Mesothelial cell of epicardium (in vitro differentiated cells): ENCODE measurements at regions not wholly inside any gene's neighbourhood (a gene's known extent, or its start where the extent isn't known, plus 50 kb on each side); places are given as distances from the start of the nearest gene placed in this dataset.

Source experiments
- DNase-seq, 2 experiments: peaks; one replicate each; pipeline ENCODE4 v3.0.0; 2021; ENCODE audit warnings: low spot score in 2 of 2; ENCODE audit not compliant: unreplicated experiment in 2 of 2
- H3K27ac Mint-ChIP-seq: 2 replicates; pipeline ENCODE4 v1.8.0; 2021; ENCODE audit warnings: mixed read lengths
- H3K27me3 Mint-ChIP-seq: 2 replicates; pipeline ENCODE4 v1.8.0; 2021; ENCODE audit warnings: low read depth, mixed read lengths
- H3K36me3 Mint-ChIP-seq: 2 replicates; pipeline ENCODE4 v1.8.0; 2021; ENCODE audit warnings: mixed read lengths
- H3K4me1 Mint-ChIP-seq: 2 replicates; pipeline ENCODE4 v1.8.0; 2021; ENCODE audit warnings: mixed read lengths
- H3K4me3 Mint-ChIP-seq: 2 replicates; pipeline ENCODE4 v1.8.0; 2021; ENCODE audit warnings: mild to moderate bottlenecking, moderate library complexity, mixed read lengths
- H3K9me3 Mint-ChIP-seq: 2 replicates; pipeline ENCODE4 v1.8.0; 2021; ENCODE audit warnings: mixed read lengths
- CTCF ChIP-seq: fragments of 200-600 bp; sonication (generic); IDR thresholded peaks from one replicate; pipeline ENCODE4 v1.5.0; 2021; ENCODE audit warnings: antibody characterized with exemption; ENCODE audit not compliant: unreplicated experiment

- Mint-ChIP-seq H3K4me3 (no peak overlapping the region), H3K27me3 (peaks cover 4% of the 10 kb centered on the region), H3K27ac (peak overlapping the region; percentile 87), H3K9me3 (no peaks in the 10 kb centered on the region), H3K36me3 (no peaks in the 10 kb centered on the region), H3K4me1 (peaks cover 35% of the 10 kb centered on the region)
- TF ChIP-seq CTCF = no peak
- DNase-seq = no peak
These were observed 162.4 kb downstream of the NSUN3 start for GRCh38 chr3:94225148-94225865.

GRCh38 chr3:94226078-94226477 lies 163.2 kb downstream of the NSUN3 start:
- Mint-ChIP-seq H3K27me3 (peaks cover 4% of the 10 kb centered on the region), H3K27ac (peak overlapping the region; percentile 87), H3K9me3 (no peaks in the 10 kb centered on the region), H3K4me3 (no peak overlapping the region), H3K36me3 (no peaks in the 10 kb centered on the region), H3K4me1 (peaks cover 35% of the 10 kb centered on the region)
- no peak for DNase-seq
- TF ChIP-seq CTCF = no peak

- no peaks in the 10 kb centered on the region for H3K27me3 Mint-ChIP-seq
- no peak for DNase-seq
- no peak for TF ChIP-seq CTCF
These were observed 170.1 kb downstream of the NSUN3 start for GRCh38 chr3:94232921-94233320.

GRCh38 chr3:94234177-94234788 lies 171.4 kb downstream of the NSUN3 start:
- Mint-ChIP-seq H3K27me3 (no peaks in the 10 kb centered on the region), H3K27ac (no peak overlapping the region), H3K36me3 (peaks cover 6% of the 10 kb centered on the region), H3K4me1 (no peaks in the 10 kb centered on the region), H3K9me3 (peaks cover 22% of the 10 kb centered on the region), H3K4me3 (no peak overlapping the region)
- TF ChIP-seq CTCF = peak; percentile 52
- no peak for DNase-seq

More at GRCh38 chr3:94232921-94233320, 170.1 kb downstream of the NSUN3 start:
- no peak overlapping the region for H3K27ac Mint-ChIP-seq
- H3K9me3 Mint-ChIP-seq = peaks cover 17% of the 10 kb centered on the region
- H3K4me1 Mint-ChIP-seq = peaks cover 6% of the 10 kb centered on the region
- H3K4me3 Mint-ChIP-seq = no peak overlapping the region
- H3K36me3 Mint-ChIP-seq = peaks cover 2% of the 10 kb centered on the region

- Mint-ChIP-seq H3K27ac (no peak overlapping the region), H3K27me3 (no peaks in the 10 kb centered on the region), H3K36me3 (peaks cover 9% of the 10 kb centered on the region), H3K9me3 (peaks cover 14% of the 10 kb centered on the region), H3K4me1 (peaks cover 5% of the 10 kb centered on the region), H3K4me3 (no peak overlapping the region)
- no peak for DNase-seq
- TF ChIP-seq CTCF = no peak
These were observed 179.1 kb downstream of the NSUN3 start for GRCh38 chr3:94241986-94242385.
